RWPE1 (cell line): ENCODE measurements at regions not wholly inside any gene's neighbourhood (a gene's known extent, or its start where the extent isn't known, plus 50 kb on each side); places are given as distances from the start of the nearest gene placed in this dataset.
A peak's percentile ranks its signal among the peaks of the same experiment; 100 is the strongest.
"Not testable (repeated sequence)": the region's sequence is repeated elsewhere in the genome, so short reads cannot be mapped to it uniquely, and the experiment has no call there.

Source experiments
- CTCF ChIA-PET: fragments of 350-600 bp; sonication (Branson Sonifier 250); formaldehyde crosslinking; extraction: SDS; loops from one replicate; lab custom pipeline; 2021; lab: Yijun Ruan, JAX
- POLR2A ChIA-PET: fragments of 400-600 bp; formaldehyde crosslinking; extraction: SDS; loops from one replicate; lab custom pipeline; 2020; ENCODE audit warnings: antibody characterized with exemption; ENCODE audit not compliant: low non-redundant PET; lab: Yijun Ruan, JAX
- DNase-seq: peaks from one replicate; pipeline ENCODE4 v3.0.0; 2012; ENCODE audit warnings: low spot score
- H3K27ac ChIP-seq: fragments of 450-650 bp; 2 replicates; pipeline ENCODE4 v1.5.1; 2017
- CTCF ChIP-seq: fragments of 450-650 bp; conservative IDR thresholded peaks from 2 replicates; pipeline ENCODE4 v1.5.1; 2017; ENCODE audit warnings: low read depth, mild to moderate bottlenecking

DNA sequence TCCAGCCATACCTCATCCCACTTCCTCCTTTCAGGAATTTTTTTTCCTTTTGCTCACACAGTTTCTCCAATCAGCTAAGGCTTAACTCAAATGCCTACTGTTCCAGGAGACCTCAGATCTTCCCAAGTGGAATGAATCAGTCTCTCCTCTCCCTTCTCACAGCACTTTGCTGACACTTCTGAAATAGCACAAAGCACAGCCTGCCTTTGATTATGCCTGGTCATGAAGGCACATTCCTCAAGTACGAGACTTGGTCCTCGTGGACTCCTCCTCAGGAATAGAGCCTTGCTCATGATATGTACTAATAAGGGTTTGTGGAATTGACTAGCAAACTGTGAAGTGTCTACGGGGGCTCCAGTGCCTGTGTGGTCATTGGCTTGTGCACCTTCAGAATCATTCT lies 176.7 kb upstream of the TENM4 start:
- ChIA-PET POLR2A (no interaction called here), CTCF (no interaction called here)
- DNase-seq: no peak
- no peak for TF ChIP-seq CTCF
- no peak overlapping the region for H3K27ac ChIP-seq

GRCh38 chr11:79616392-79616851 lies 175.6 kb upstream of the TENM4 start:
- no peak for TF ChIP-seq CTCF
- H3K27ac ChIP-seq: no peak overlapping the region
- peak; percentile 20 for DNase-seq
- CTCF ChIA-PET: no interaction called here
- POLR2A ChIA-PET: no interaction called here

DNA sequence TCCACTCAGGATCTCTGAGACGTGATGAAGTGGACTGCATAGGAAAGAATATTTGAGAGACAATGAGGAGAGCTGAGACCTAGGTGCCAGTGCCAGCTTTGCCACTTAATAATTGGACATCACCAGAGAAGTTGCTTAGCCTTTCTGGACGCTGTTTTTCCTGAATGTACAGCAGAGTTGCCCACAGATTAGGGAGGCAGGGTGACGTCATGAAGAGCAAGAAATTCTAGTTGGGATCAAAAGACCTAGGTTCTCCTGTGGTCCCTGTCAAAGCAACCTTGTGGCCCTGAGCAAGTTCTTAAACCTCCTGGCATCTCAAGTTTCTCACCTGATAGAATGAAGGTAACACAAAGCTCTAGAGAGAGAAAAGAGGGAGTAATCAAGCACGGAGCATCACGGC lies 174.6 kb upstream of the TENM4 start:
- no peak overlapping the region for H3K27ac ChIP-seq
- ChIA-PET CTCF (interaction anchor here (0.7 kb wide), 1 partner anchor 14 kb away, joined by 3 read pairs; no protein-coding TSS in a partner anchor), POLR2A (no interaction called here)
- no peak for TF ChIP-seq CTCF
- DNase-seq: no peak

- DNase-seq: no peak
- CTCF ChIA-PET: no interaction called here
- H3K27ac ChIP-seq: no peak overlapping the region
- POLR2A ChIA-PET: no interaction called here
- no peak for TF ChIP-seq CTCF
These were observed 169.8 kb upstream of the TENM4 start for GRCh38 chr11:79610678-79611077.

GRCh38 chr11:79610139-79610538 lies 169.3 kb upstream of the TENM4 start:
- TF ChIP-seq CTCF: no peak
- POLR2A ChIA-PET: no interaction called here
- no peak overlapping the region for H3K27ac ChIP-seq
- DNase-seq: no peak
- CTCF ChIA-PET: no interaction called here

DNA sequence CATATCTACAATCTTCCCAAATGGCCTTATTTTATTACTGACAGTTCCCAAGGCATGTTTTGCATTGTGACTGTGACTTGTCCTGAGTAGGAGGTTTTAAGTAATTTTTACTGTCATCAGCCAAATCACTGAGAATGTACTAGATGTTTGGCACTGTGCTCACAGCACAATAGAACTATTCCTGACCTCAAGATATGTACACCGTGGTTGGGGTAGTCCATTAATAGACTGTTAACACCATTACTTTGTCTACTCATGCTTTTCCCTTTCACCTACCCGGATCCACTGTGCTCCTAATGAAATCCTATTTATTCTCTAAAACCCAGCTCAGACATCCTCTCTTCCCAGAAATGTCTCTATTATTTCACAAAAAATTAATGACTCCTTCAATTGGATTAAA lies 168.7 kb upstream of the TENM4 start:
- ChIA-PET POLR2A (no interaction called here), CTCF (no interaction called here)
- no peak for TF ChIP-seq CTCF
- DNase-seq: no peak
- H3K27ac ChIP-seq: no peak overlapping the region

GRCh38 chr11:79606461-79606860 lies 165.6 kb upstream of the TENM4 start:
- CTCF ChIA-PET, DNase-seq, POLR2A ChIA-PET, H3K27ac ChIP-seq: not testable (repeated sequence)
